ENCODE measurements at regions not wholly inside any gene's neighbourhood (a gene's known extent, or its start where the extent isn't known, plus 50 kb on each side); places are given as distances from the start of the nearest gene placed in this dataset.

- H3K4me3 ChIP-seq (replicated peaks; ENCODE audit: low read depth, low read length), result no peak overlapping the region
- DNase-seq (ENCODE audit: low read depth), result no peak
- no peak for TF ChIP-seq CTCF (IDR thresholded peaks at IDR 0.05; ENCODE audit: low read length, missing control alignments)
Observed at GRCh38 chr6:6716998-6717763, 128.7 kb downstream of the LY86 start.

GRCh38 chr6:6717953-6718352 lies 129.4 kb downstream of the LY86 start:
- DNase-seq (ENCODE audit: low read depth), result peak; percentile 55
- H3K4me3 ChIP-seq (replicated peaks; ENCODE audit: low read depth, low read length), result no peak overlapping the region
- TF ChIP-seq CTCF (IDR thresholded peaks at IDR 0.05; ENCODE audit: low read length, missing control alignments), result no peak

GRCh38 chr6:6721606-6722005 lies 133.1 kb downstream of the LY86 start:
- no peak for DNase-seq (ENCODE audit: low read depth)
- no peak overlapping the region for H3K4me3 ChIP-seq (replicated peaks; ENCODE audit: low read depth, low read length)
- no peak for TF ChIP-seq CTCF (IDR thresholded peaks at IDR 0.05; ENCODE audit: low read length, missing control alignments)

GRCh38 chr6:6722195-6722594 lies 133.7 kb downstream of the LY86 start:
- no peak for TF ChIP-seq CTCF (IDR thresholded peaks at IDR 0.05; ENCODE audit: low read length, missing control alignments)
- DNase-seq (ENCODE audit: low read depth), result no peak

GRCh38 chr6:6723361-6723760 lies 134.8 kb downstream of the LY86 start:
- TF ChIP-seq CTCF (IDR thresholded peaks at IDR 0.05; ENCODE audit: low read length, missing control alignments), result no peak
- no peak overlapping the region for H3K4me3 ChIP-seq (replicated peaks; ENCODE audit: low read depth, low read length)
- no peak for DNase-seq (ENCODE audit: low read depth)

More at GRCh38 chr6:6722195-6722594, 133.7 kb downstream of the LY86 start:
- H3K4me3 ChIP-seq (replicated peaks; ENCODE audit: low read depth, low read length), result no peak overlapping the region

- H3K4me3 ChIP-seq (replicated peaks; ENCODE audit: low read depth, low read length), result peak overlapping the region; percentile 5
- TF ChIP-seq CTCF (IDR thresholded peaks at IDR 0.05; ENCODE audit: low read length, missing control alignments), result no peak
- peak; percentile 78 for DNase-seq (ENCODE audit: low read depth)
Observed at GRCh38 chr6:6723921-6724538, 135.5 kb downstream of the LY86 start.

Measured in fibroblast of pulmonary artery (primary cell).